PC-3 (cell line): ENCODE measurements at regions not wholly inside any gene's neighbourhood (a gene's known extent, or its start where the extent isn't known, plus 50 kb on each side); places are given as distances from the start of the nearest gene placed in this dataset.

Source experiments
- EZH2 ChIP-seq: fragments of 300-600 bp; sonication (generic); IDR thresholded peaks from one replicate; pipeline ENCODE4 v1.6.1; 2017; ENCODE audit warnings: antibody characterized with exemption, mild to moderate bottlenecking, low read length; ENCODE audit not compliant: unreplicated experiment
- EZH2phosphoT487 ChIP-seq: fragments of 300-600 bp; sonication (generic); IDR thresholded peaks from 2 replicates; pipeline ENCODE4 v1.6.1; 2018; ENCODE audit warnings: mild to moderate bottlenecking, antibody characterized with exemption, low read length, borderline replicate concordance
- TF ChIP-seq, protein P1 (sequence below): fragments of 300-600 bp; sonication (generic); conservative IDR thresholded peaks from 2 replicates; pipeline ENCODE4 v1.5.1; 2017; ENCODE audit warnings: antibody characterized with exemption, low read depth, mild to moderate bottlenecking, low read length

DNA sequence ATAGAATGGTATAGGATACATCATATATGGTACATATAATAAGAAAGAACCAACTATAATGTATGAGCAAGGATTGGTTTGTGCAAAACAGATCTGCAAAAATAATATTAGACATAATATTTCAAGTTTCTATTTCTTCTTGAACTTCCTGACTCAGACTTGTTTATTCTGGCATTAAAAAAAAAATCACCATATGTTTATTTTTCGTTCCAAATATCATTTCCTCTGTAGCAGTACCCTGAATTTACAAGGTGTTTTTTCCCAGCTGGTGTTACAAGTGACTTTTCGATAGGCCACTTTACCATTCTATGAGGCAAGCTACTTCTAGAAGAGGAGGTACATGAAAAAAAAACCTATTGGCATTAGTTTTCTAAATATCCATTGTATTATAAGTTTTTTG, 785.0 kb downstream of the PDCD6IP start:
- TF ChIP-seq, protein P1, sequence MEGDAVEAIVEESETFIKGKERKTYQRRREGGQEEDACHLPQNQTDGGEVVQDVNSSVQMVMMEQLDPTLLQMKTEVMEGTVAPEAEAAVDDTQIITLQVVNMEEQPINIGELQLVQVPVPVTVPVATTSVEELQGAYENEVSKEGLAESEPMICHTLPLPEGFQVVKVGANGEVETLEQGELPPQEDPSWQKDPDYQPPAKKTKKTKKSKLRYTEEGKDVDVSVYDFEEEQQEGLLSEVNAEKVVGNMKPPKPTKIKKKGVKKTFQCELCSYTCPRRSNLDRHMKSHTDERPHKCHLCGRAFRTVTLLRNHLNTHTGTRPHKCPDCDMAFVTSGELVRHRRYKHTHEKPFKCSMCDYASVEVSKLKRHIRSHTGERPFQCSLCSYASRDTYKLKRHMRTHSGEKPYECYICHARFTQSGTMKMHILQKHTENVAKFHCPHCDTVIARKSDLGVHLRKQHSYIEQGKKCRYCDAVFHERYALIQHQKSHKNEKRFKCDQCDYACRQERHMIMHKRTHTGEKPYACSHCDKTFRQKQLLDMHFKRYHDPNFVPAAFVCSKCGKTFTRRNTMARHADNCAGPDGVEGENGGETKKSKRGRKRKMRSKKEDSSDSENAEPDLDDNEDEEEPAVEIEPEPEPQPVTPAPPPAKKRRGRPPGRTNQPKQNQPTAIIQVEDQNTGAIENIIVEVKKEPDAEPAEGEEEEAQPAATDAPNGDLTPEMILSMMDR, result no peak
- no peak for TF ChIP-seq EZH2
- TF ChIP-seq EZH2phosphoT487, result no peak
